ENCODE measurements at regions not wholly inside any gene's neighbourhood (a gene's known extent, or its start where the extent isn't known, plus 50 kb on each side); places are given as distances from the start of the nearest gene placed in this dataset.

- TF ChIP-seq, protein P1, sequence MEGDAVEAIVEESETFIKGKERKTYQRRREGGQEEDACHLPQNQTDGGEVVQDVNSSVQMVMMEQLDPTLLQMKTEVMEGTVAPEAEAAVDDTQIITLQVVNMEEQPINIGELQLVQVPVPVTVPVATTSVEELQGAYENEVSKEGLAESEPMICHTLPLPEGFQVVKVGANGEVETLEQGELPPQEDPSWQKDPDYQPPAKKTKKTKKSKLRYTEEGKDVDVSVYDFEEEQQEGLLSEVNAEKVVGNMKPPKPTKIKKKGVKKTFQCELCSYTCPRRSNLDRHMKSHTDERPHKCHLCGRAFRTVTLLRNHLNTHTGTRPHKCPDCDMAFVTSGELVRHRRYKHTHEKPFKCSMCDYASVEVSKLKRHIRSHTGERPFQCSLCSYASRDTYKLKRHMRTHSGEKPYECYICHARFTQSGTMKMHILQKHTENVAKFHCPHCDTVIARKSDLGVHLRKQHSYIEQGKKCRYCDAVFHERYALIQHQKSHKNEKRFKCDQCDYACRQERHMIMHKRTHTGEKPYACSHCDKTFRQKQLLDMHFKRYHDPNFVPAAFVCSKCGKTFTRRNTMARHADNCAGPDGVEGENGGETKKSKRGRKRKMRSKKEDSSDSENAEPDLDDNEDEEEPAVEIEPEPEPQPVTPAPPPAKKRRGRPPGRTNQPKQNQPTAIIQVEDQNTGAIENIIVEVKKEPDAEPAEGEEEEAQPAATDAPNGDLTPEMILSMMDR (IDR thresholded peaks at IDR 0.05) = no peak
- TF ChIP-seq TEAD4 (CRISPR knock-in tag; IDR thresholded peaks at IDR 0.05) = no peak
- TF ChIP-seq JUN (CRISPR knock-in tag; IDR thresholded peaks at IDR 0.05) = no peak
- TF ChIP-seq, protein P2, sequence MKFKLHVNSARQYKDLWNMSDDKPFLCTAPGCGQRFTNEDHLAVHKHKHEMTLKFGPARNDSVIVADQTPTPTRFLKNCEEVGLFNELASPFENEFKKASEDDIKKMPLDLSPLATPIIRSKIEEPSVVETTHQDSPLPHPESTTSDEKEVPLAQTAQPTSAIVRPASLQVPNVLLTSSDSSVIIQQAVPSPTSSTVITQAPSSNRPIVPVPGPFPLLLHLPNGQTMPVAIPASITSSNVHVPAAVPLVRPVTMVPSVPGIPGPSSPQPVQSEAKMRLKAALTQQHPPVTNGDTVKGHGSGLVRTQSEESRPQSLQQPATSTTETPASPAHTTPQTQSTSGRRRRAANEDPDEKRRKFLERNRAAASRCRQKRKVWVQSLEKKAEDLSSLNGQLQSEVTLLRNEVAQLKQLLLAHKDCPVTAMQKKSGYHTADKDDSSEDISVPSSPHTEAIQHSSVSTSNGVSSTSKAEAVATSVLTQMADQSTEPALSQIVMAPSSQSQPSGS (CRISPR knock-in tag; IDR thresholded peaks at IDR 0.05; ENCODE audit: borderline replicate concordance, low read depth) = no peak
- no peak for TF ChIP-seq TCF7 (CRISPR knock-in tag; IDR thresholded peaks at IDR 0.05; ENCODE audit: low read depth)
- no peak for TF ChIP-seq SMAD4 (CRISPR knock-in tag; IDR thresholded peaks at IDR 0.05)
- TF ChIP-seq SP1 (CRISPR knock-in tag; conservative IDR thresholded peaks at IDR 0.05) = no peak
- TF ChIP-seq, protein P3, sequence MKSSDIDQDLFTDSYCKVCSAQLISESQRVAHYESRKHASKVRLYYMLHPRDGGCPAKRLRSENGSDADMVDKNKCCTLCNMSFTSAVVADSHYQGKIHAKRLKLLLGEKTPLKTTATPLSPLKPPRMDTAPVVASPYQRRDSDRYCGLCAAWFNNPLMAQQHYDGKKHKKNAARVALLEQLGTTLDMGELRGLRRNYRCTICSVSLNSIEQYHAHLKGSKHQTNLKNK (CRISPR knock-in tag; IDR thresholded peaks at IDR 0.05) = no peak
- no peak for TF ChIP-seq FOXJ3 (CRISPR knock-in tag; IDR thresholded peaks at IDR 0.05; ENCODE audit: borderline replicate concordance)
- TF ChIP-seq, protein P4, sequence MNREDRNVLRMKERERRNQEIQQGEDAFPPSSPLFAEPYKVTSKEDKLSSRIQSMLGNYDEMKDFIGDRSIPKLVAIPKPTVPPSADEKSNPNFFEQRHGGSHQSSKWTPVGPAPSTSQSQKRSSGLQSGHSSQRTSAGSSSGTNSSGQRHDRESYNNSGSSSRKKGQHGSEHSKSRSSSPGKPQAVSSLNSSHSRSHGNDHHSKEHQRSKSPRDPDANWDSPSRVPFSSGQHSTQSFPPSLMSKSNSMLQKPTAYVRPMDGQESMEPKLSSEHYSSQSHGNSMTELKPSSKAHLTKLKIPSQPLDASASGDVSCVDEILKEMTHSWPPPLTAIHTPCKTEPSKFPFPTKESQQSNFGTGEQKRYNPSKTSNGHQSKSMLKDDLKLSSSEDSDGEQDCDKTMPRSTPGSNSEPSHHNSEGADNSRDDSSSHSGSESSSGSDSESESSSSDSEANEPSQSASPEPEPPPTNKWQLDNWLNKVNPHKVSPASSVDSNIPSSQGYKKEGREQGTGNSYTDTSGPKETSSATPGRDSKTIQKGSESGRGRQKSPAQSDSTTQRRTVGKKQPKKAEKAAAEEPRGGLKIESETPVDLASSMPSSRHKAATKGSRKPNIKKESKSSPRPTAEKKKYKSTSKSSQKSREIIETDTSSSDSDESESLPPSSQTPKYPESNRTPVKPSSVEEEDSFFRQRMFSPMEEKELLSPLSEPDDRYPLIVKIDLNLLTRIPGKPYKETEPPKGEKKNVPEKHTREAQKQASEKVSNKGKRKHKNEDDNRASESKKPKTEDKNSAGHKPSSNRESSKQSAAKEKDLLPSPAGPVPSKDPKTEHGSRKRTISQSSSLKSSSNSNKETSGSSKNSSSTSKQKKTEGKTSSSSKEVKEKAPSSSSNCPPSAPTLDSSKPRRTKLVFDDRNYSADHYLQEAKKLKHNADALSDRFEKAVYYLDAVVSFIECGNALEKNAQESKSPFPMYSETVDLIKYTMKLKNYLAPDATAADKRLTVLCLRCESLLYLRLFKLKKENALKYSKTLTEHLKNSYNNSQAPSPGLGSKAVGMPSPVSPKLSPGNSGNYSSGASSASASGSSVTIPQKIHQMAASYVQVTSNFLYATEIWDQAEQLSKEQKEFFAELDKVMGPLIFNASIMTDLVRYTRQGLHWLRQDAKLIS (CRISPR knock-in tag; IDR thresholded peaks at IDR 0.05; ENCODE audit: borderline replicate concordance) = no peak
- no peak for TF ChIP-seq SMAD3 (CRISPR knock-in tag; IDR thresholded peaks at IDR 0.05; ENCODE audit: borderline replicate concordance)
- TF ChIP-seq, protein P5, sequence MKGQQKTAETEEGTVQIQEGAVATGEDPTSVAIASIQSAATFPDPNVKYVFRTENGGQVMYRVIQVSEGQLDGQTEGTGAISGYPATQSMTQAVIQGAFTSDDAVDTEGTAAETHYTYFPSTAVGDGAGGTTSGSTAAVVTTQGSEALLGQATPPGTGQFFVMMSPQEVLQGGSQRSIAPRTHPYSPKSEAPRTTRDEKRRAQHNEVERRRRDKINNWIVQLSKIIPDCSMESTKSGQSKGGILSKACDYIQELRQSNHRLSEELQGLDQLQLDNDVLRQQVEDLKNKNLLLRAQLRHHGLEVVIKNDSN (CRISPR knock-in tag; IDR thresholded peaks at IDR 0.05) = no peak
These were observed 63.8 kb upstream of the WNT7B start for GRCh38 chr22:46040471-46041465.
